ENCODE measurements at regions not wholly inside any gene's neighbourhood (a gene's known extent, or its start where the extent isn't known, plus 50 kb on each side); places are given as distances from the start of the nearest gene placed in this dataset.

DNA sequence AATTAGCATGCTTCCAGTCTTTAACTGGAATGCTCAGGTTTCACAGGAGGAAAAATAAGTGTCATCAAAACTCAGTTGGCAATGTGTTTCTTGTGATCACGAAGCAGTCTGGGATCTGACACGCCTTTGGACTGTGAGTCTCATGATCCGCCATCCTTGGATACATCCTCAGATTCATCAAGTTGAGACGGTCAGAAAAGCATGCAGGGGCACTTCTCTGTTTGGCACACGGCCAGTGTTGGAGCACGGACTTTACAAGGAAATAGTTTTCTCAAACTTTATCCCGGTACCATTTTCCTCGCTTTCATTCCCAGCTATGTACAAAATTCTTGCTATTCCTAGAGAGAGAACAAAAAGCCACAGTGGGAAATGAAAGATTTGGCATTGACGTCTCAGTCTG lies 88.4 kb upstream of the PARP11 start:
- no peaks in the 10 kb centered on the region for H3K27me3 ChIP-seq (ENCODE audit: control insufficient read depth, insufficient read depth, low read length, poor library complexity, severe bottlenecking)
- DNase-seq, result no peak
- no peak overlapping the region for H3K4me3 Mint-ChIP-seq
- H3K36me3 Mint-ChIP-seq (ENCODE audit: low read depth), result peaks cover 8% of the 10 kb centered on the region
- no peaks in the 10 kb centered on the region for H3K27me3 Mint-ChIP-seq (ENCODE audit: insufficient read depth)
- H3K4me1 Mint-ChIP-seq, result peaks cover 33% of the 10 kb centered on the region
- peaks cover 3% of the 10 kb centered on the region for H3K4me1 ChIP-seq (ENCODE audit: control insufficient read depth, insufficient read depth, low read length)
- no peak overlapping the region for H3K27ac Mint-ChIP-seq
- no peaks in the 10 kb centered on the region for H3K36me3 ChIP-seq (ENCODE audit: control insufficient read depth, insufficient read depth, low read length)
- no peak overlapping the region for H3K4me3 ChIP-seq (ENCODE audit: low read length)
- no peak overlapping the region for H3K27ac ChIP-seq (ENCODE audit: low read depth, low read length)
- H3K9ac ChIP-seq (ENCODE audit: extremely low read depth, low read length, poor library complexity, severe bottlenecking), result no peak overlapping the region
- no peaks in the 10 kb centered on the region for H3K9me3 ChIP-seq (ENCODE audit: control insufficient read depth, low read length)
- 95 to 97% methylated on average over 8 to 9 of the region's 9 CpGs for WGBS, 2 experiments (ENCODE audit: insufficient coverage in 1 of 2, insufficient read length in 1 of 2)
- TF ChIP-seq CTCF (conservative IDR thresholded peaks at IDR 0.05), result no peak
- H3K9me3 Mint-ChIP-seq, result no peaks in the 10 kb centered on the region

DNA sequence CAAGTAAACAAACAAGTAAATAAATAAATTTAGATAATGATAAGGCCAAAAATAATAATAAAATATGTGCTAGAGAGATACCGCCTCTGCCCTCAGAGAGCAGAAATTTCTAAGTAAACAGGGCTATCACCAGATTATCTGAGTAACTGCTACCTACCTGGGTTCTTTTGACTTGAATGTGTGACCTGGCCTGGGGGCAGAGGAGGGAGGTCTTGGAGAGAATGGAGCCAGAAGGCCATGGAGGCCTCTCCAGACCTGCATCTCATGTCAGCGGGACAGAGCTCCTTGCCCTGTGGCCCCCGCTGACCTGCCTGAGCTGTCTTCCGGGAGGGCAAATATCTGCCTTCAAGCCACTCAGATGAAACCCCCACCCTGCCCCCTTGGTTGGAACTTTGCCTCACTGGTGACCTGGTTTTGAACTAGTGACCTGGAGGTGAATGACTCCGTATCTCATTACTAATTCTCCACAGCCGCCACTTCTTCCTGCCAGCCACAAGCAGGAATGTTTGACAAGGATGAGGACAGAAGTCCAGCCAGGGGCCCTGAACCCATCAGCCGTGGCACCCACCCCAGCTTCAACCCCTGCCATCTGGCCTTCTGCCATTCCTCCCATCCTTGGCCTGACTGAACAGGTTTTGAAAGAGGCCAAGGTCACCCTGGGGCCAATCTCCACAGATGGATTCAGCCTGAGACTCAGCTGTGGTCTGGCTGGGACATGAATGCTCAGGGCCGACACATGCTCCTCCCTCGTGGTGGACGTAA lies 86.8 kb upstream of the PARP11 start:
- H3K27ac Mint-ChIP-seq, result no peak overlapping the region
- H3K27me3 Mint-ChIP-seq (ENCODE audit: insufficient read depth), result no peaks in the 10 kb centered on the region
- H3K9me3 Mint-ChIP-seq, result no peaks in the 10 kb centered on the region
- 83 to 92% methylated on average over 6 to 10 of the region's 10 CpGs for WGBS, 2 experiments (ENCODE audit: insufficient coverage in 1 of 2, insufficient read length in 1 of 2)
- no peak overlapping the region for H3K4me3 Mint-ChIP-seq
- no peaks in the 10 kb centered on the region for H3K27me3 ChIP-seq (ENCODE audit: control insufficient read depth, insufficient read depth, low read length, poor library complexity, severe bottlenecking)
- TF ChIP-seq CTCF (conservative IDR thresholded peaks at IDR 0.05), result no peak
- H3K27ac ChIP-seq (ENCODE audit: low read depth, low read length), result no peak overlapping the region
- no peak for DNase-seq
- H3K9ac ChIP-seq (ENCODE audit: extremely low read depth, low read length, poor library complexity, severe bottlenecking), result no peak overlapping the region
- peaks cover 24% of the 10 kb centered on the region for H3K4me1 Mint-ChIP-seq
- no peaks in the 10 kb centered on the region for H3K9me3 ChIP-seq (ENCODE audit: control insufficient read depth, low read length)
- peaks cover 13% of the 10 kb centered on the region for H3K36me3 Mint-ChIP-seq (ENCODE audit: low read depth)
- no peak overlapping the region for H3K4me3 ChIP-seq (ENCODE audit: low read length)
- H3K4me1 ChIP-seq (ENCODE audit: control insufficient read depth, insufficient read depth, low read length), result no peaks in the 10 kb centered on the region
- no peaks in the 10 kb centered on the region for H3K36me3 ChIP-seq (ENCODE audit: control insufficient read depth, insufficient read depth, low read length)

DNA sequence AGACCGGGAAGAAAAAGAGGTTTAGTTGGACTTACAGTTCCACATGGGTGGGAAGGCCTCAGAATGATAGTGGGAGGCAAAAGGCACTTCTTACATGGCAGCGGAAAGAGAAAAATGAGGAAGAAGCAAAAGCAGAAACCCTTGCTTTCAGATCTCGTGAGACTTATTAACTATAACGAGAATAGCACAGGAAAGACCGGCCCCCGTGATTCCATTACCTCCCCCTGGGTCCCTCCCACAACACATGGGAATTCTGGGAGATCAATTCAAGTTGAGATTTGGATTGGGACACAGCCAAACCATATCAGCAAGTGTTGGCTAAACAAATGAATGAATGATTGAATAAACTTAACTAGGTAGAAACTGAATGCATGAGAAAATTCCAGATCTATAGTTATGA lies 85.3 kb upstream of the PARP11 start:
- H3K9ac ChIP-seq (ENCODE audit: extremely low read depth, low read length, poor library complexity, severe bottlenecking), result no peak overlapping the region
- Mint-ChIP-seq H3K27me3 (ENCODE audit: insufficient read depth) (no peaks in the 10 kb centered on the region), H3K4me1 (peaks cover 24% of the 10 kb centered on the region), H3K36me3 (ENCODE audit: low read depth) (peaks cover 17% of the 10 kb centered on the region), H3K27ac (no peak overlapping the region), H3K9me3 (no peaks in the 10 kb centered on the region), H3K4me3 (no peak overlapping the region)
- TF ChIP-seq CTCF (conservative IDR thresholded peaks at IDR 0.05), result no peak
- H3K4me1 ChIP-seq (ENCODE audit: control insufficient read depth, insufficient read depth, low read length), result no peaks in the 10 kb centered on the region
- DNase-seq, result no peak
- no peak overlapping the region for H3K27ac ChIP-seq (ENCODE audit: low read depth, low read length)
- H3K36me3 ChIP-seq (ENCODE audit: control insufficient read depth, insufficient read depth, low read length), result no peaks in the 10 kb centered on the region
- H3K9me3 ChIP-seq (ENCODE audit: control insufficient read depth, low read length), result no peaks in the 10 kb centered on the region
- no peaks in the 10 kb centered on the region for H3K27me3 ChIP-seq (ENCODE audit: control insufficient read depth, insufficient read depth, low read length, poor library complexity, severe bottlenecking)
- 88 to 92% methylated on average over 5 to 6 of the region's 6 CpGs for WGBS, 2 experiments (ENCODE audit: insufficient coverage in 1 of 2, insufficient read length in 1 of 2)
- H3K4me3 ChIP-seq (ENCODE audit: low read length), result no peak overlapping the region

Measured in endodermal cell (in vitro differentiated cells).